ENCODE measurements at regions not wholly inside any gene's neighbourhood (a gene's known extent, or its start where the extent isn't known, plus 50 kb on each side); places are given as distances from the start of the nearest gene placed in this dataset.

DNA sequence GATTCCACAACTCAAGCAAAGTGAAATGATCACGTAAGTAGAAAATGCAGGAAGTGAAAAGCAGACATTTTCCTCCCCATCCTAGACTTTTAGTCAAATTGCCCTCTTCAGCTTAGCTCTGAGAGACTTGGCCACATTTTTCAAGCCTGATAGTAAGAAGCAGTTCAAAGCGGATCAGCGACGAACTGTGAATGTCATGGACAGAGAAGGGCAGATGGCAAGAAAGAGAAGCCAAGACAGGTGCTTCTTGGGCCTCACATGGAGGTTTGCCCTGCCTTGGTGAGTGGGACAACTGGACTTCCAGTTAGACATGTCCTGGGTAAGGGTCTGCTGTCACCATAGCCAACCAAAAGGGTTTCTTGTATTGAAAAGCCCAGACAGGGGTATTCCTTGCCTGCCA, 291.5 kb downstream of the MED10 start:
- H3K9me2 ChIP-seq (replicated peaks; ENCODE audit: low read length), result no peaks in the 10 kb centered on the region
- no peak for ATAC-seq
- no peaks in the 10 kb centered on the region for H4K20me1 ChIP-seq (ENCODE audit: low read length)
- no peaks in the 10 kb centered on the region for H3K79me2 ChIP-seq (ENCODE audit: low read length)
- no peak for DNase-seq
- POLR2A ChIA-PET (ENCODE audit: unreplicated experiment), result no interaction called here
- H3K4me1 ChIP-seq (ENCODE audit: insufficient read depth, low read length), result peaks cover 58% of the 10 kb centered on the region
- H2AFZ ChIP-seq (ENCODE audit: low read length), result no peak overlapping the region
- no peak overlapping the region for H3K4me3 ChIP-seq (ENCODE audit: low read length)
- H3K36me3 ChIP-seq (ENCODE audit: low read depth, low read length), result no peaks in the 10 kb centered on the region
- no peak overlapping the region for H3K27ac ChIP-seq (ENCODE audit: low read length)
- CTCF ChIA-PET, result no interaction called here
- BruUV-seq (replicated peaks), result no TSS peak
- intact Hi-C loops (cut with micrococcal nuclease), result no loop called here
- H3K9ac ChIP-seq (ENCODE audit: low read length), result no peak overlapping the region
- H3K4me2 ChIP-seq (ENCODE audit: low read length), result no peak overlapping the region
- TF ChIP-seq EZH2 (IDR thresholded peaks at IDR 0.05; ENCODE audit: low read length, unreplicated experiment) (no peak), EZH2phosphoT487 (IDR thresholded peaks at IDR 0.05; ENCODE audit: borderline replicate concordance, low read length) (no peak)
- TF ChIP-seq, protein P1, sequence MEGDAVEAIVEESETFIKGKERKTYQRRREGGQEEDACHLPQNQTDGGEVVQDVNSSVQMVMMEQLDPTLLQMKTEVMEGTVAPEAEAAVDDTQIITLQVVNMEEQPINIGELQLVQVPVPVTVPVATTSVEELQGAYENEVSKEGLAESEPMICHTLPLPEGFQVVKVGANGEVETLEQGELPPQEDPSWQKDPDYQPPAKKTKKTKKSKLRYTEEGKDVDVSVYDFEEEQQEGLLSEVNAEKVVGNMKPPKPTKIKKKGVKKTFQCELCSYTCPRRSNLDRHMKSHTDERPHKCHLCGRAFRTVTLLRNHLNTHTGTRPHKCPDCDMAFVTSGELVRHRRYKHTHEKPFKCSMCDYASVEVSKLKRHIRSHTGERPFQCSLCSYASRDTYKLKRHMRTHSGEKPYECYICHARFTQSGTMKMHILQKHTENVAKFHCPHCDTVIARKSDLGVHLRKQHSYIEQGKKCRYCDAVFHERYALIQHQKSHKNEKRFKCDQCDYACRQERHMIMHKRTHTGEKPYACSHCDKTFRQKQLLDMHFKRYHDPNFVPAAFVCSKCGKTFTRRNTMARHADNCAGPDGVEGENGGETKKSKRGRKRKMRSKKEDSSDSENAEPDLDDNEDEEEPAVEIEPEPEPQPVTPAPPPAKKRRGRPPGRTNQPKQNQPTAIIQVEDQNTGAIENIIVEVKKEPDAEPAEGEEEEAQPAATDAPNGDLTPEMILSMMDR (conservative IDR thresholded peaks at IDR 0.05; ENCODE audit: low read depth, low read length), result no peak
- H3K27me3 ChIP-seq (ENCODE audit: low read length), result no peaks in the 10 kb centered on the region
- peaks cover 8% of the 10 kb centered on the region for H3F3A ChIP-seq (ENCODE audit: low read length, unreplicated experiment)
- no peaks in the 10 kb centered on the region for H3K9me3 ChIP-seq (ENCODE audit: low read length)

GRCh38 chr5:6085341-6085860, 292.9 kb downstream of the MED10 start:
- H3K9ac ChIP-seq (ENCODE audit: low read length), result no peak overlapping the region; the same call in 1 of the 2 replicates
- ATAC-seq (peak; percentile 32; the same call in 1 of the 2 replicates), DNase-seq (peak; percentile 99)
- peak overlapping the region; percentile 18; the same call in 1 of the 2 replicates for H3K4me3 ChIP-seq (ENCODE audit: low read length)
- H3K9me3 ChIP-seq (ENCODE audit: low read length), result no peaks in the 10 kb centered on the region
- TF ChIP-seq, protein P1 (conservative IDR thresholded peaks at IDR 0.05; ENCODE audit: low read depth, low read length), result no peak
- no peak for TF ChIP-seq EZH2phosphoT487 (IDR thresholded peaks at IDR 0.05; ENCODE audit: borderline replicate concordance, low read length)
- no peak for TF ChIP-seq EZH2 (IDR thresholded peaks at IDR 0.05; ENCODE audit: low read length, unreplicated experiment)
- H3K4me2 ChIP-seq (ENCODE audit: low read length), result peak overlapping the region; percentile 72
- intact Hi-C loops (cut with micrococcal nuclease), result no loop called here
- no peaks in the 10 kb centered on the region for H4K20me1 ChIP-seq (ENCODE audit: low read length)
- H3K27me3 ChIP-seq (ENCODE audit: low read length), result no peaks in the 10 kb centered on the region
- H3K27ac ChIP-seq (ENCODE audit: low read length), result peak overlapping the region; percentile 47
- no TSS peak for BruUV-seq (replicated peaks)
- H3K36me3 ChIP-seq (ENCODE audit: low read depth, low read length), result no peaks in the 10 kb centered on the region
- CTCF ChIA-PET, result no interaction called here
- H3K9me2 ChIP-seq (replicated peaks; ENCODE audit: low read length), result no peaks in the 10 kb centered on the region
- H3K79me2 ChIP-seq (ENCODE audit: low read length), result no peaks in the 10 kb centered on the region
- H3K4me1 ChIP-seq (ENCODE audit: insufficient read depth, low read length), result peaks cover 63% of the 10 kb centered on the region
- H2AFZ ChIP-seq (ENCODE audit: low read length), result peak overlapping the region; percentile 14
- POLR2A ChIA-PET (ENCODE audit: unreplicated experiment), result no interaction called here
- H3F3A ChIP-seq (ENCODE audit: low read length, unreplicated experiment), result peaks cover 11% of the 10 kb centered on the region

DNA sequence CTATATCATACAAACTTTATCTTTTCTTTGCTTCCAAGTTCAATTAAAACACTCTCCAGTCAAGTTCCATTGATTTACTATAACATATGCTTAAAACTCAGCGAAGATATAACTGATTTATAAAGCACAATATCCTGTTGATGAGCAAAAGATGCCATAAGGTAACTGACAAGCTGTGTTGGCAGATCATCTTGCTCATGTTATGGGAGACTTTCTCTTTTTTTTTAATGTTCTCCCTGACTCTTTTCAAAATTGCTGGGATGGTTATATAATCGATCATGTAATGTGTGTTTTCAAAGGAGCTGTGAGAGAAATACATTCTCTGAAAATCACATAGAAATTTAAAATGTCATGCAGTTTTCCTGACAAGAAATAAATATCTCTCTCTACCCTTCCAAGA, 293.5 kb downstream of the MED10 start:
- H3K4me1 ChIP-seq (ENCODE audit: insufficient read depth, low read length), result peaks cover 63% of the 10 kb centered on the region
- H3K4me2 ChIP-seq (ENCODE audit: low read length), result peak overlapping the region; percentile 72
- DNase-seq, result no peak
- H3K79me2 ChIP-seq (ENCODE audit: low read length), result no peaks in the 10 kb centered on the region
- no peaks in the 10 kb centered on the region for H3K27me3 ChIP-seq (ENCODE audit: low read length)
- no peaks in the 10 kb centered on the region for H3K9me3 ChIP-seq (ENCODE audit: low read length)
- 0 out of 2 replicates have a peak overlapping the region, but pooled peaks have one; percentile 18 for H3K4me3 ChIP-seq (ENCODE audit: low read length)
- H2AFZ ChIP-seq (ENCODE audit: low read length), result peak overlapping the region; percentile 14
- TF ChIP-seq EZH2phosphoT487 (IDR thresholded peaks at IDR 0.05; ENCODE audit: borderline replicate concordance, low read length) (no peak), EZH2 (IDR thresholded peaks at IDR 0.05; ENCODE audit: low read length, unreplicated experiment) (no peak)
- TF ChIP-seq, protein P1 (conservative IDR thresholded peaks at IDR 0.05; ENCODE audit: low read depth, low read length), result no peak
- CTCF ChIA-PET, result no interaction called here
- H4K20me1 ChIP-seq (ENCODE audit: low read length), result no peaks in the 10 kb centered on the region
- H3K27ac ChIP-seq (ENCODE audit: low read length), result peak overlapping the region; percentile 27
- no TSS peak for BruUV-seq (replicated peaks)
- intact Hi-C loops (cut with micrococcal nuclease), result no loop called here
- ATAC-seq, result no peak
- H3F3A ChIP-seq (ENCODE audit: low read length, unreplicated experiment), result peaks cover 11% of the 10 kb centered on the region
- no peaks in the 10 kb centered on the region for H3K9me2 ChIP-seq (replicated peaks; ENCODE audit: low read length)
- POLR2A ChIA-PET (ENCODE audit: unreplicated experiment), result no interaction called here
- no peak overlapping the region; the same call in 1 of the 2 replicates for H3K9ac ChIP-seq (ENCODE audit: low read length)
- no peaks in the 10 kb centered on the region for H3K36me3 ChIP-seq (ENCODE audit: low read depth, low read length)

All from PC-3 (cell line).